ENCODE measurements at regions not wholly inside any gene's neighbourhood (a gene's known extent, or its start where the extent isn't known, plus 50 kb on each side); places are given as distances from the start of the nearest gene placed in this dataset.

DNA sequence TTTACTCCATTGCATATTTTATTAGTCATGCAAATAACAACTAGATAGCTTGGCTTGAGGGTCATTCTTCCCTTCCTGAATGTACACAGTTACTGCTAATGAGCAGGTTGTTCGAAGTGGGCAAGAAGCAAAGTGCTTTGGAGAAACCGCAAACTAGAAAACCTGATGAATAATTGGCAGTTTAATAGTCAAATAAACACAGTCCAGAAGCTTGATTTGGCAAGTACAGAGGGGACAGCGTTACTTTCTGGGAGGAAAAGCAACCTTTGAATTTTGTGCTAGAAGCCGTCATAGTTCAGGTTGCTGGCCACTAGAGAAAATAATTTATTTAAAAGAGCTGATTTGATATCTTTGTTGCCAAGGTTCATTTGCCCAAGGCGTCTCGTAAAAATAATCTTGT is 94.9 kb downstream of the MFSD1 start (continued):
- TF ChIP-seq, protein P1, sequence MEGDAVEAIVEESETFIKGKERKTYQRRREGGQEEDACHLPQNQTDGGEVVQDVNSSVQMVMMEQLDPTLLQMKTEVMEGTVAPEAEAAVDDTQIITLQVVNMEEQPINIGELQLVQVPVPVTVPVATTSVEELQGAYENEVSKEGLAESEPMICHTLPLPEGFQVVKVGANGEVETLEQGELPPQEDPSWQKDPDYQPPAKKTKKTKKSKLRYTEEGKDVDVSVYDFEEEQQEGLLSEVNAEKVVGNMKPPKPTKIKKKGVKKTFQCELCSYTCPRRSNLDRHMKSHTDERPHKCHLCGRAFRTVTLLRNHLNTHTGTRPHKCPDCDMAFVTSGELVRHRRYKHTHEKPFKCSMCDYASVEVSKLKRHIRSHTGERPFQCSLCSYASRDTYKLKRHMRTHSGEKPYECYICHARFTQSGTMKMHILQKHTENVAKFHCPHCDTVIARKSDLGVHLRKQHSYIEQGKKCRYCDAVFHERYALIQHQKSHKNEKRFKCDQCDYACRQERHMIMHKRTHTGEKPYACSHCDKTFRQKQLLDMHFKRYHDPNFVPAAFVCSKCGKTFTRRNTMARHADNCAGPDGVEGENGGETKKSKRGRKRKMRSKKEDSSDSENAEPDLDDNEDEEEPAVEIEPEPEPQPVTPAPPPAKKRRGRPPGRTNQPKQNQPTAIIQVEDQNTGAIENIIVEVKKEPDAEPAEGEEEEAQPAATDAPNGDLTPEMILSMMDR (conservative IDR thresholded peaks at IDR 0.05; ENCODE audit: low read depth in 2 of 2), result no peak
- TF ChIP-seq ZNF114 (CRISPR knock-in tag; IDR thresholded peaks at IDR 0.05) (no peak), JUNB (IDR thresholded peaks at IDR 0.05; ENCODE audit: unreplicated experiment) (no peak)

DNA sequence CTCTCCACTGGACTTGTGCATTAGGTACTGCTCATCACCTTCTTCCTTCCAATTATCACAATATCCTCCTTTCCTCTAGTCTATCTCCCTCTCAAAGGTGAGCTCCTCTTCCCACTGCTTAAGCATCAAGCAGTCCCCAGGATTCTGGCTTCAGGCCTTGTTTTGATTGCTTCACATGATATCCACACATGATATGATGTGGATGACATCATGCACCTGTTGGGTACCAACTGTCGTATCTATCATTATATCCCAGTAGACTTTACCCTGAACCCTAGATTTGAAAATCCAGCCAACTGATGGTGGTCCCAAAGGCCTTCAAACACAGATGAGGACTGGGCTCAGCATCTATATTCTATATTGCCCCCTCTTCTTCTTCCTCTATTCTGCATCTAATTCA is 104.9 kb downstream of the MFSD1 start:
- Histone ChIP-seq H3K4me1 (ENCODE audit: insufficient read depth) (peaks cover 20% of the 10 kb centered on the region; the same call in 1 of the 2 replicates), H3K9me2 (ENCODE audit: insufficient read depth) (no peaks in the 10 kb centered on the region), H3K36me3 (ENCODE audit: insufficient read depth) (no peaks in the 10 kb centered on the region), H3F3A (replicated peaks; ENCODE audit: low read depth) (no peaks in the 10 kb centered on the region), H3K4me2 (no peak overlapping the region), H3K27me3 (ENCODE audit: insufficient read depth) (no peaks in the 10 kb centered on the region), H4K20me1 (replicated peaks; ENCODE audit: insufficient read depth) (no peaks in the 10 kb centered on the region), H3K79me2 (replicated peaks; ENCODE audit: insufficient read depth) (no peaks in the 10 kb centered on the region), H3K4me3 (no peak overlapping the region), H2AFZ (no peak overlapping the region), H3K27ac (ENCODE audit: low read depth) (no peak overlapping the region)
- ATAC-seq, result no peak
- Mint-ChIP-seq H3K36me3 (ENCODE audit: low read depth) (no peaks in the 10 kb centered on the region), H3K27me3 (ENCODE audit: insufficient read depth, low read depth, poor library complexity) (no peaks in the 10 kb centered on the region), H3K4me3 (no peak overlapping the region), H3K4me1 (peaks cover 15% of the 10 kb centered on the region; the same call in 2 of the 3 replicates), H3K9me3 (no peaks in the 10 kb centered on the region), H3K27ac (no peak overlapping the region)
- no peak for DNase-seq (ENCODE audit: low spot score)
- TF ChIP-seq, protein P1 (conservative IDR thresholded peaks at IDR 0.05; ENCODE audit: low read depth in 2 of 2), result no peak
- TF ChIP-seq JUNB (IDR thresholded peaks at IDR 0.05; ENCODE audit: unreplicated experiment) (no peak), CREB1 (CRISPR knock-in tag; IDR thresholded peaks at IDR 0.05; ENCODE audit: low read depth) (no peak), EZH2 (IDR thresholded peaks at IDR 0.05; ENCODE audit: low read depth, unreplicated experiment) (no peak), NANOG (IDR thresholded peaks at IDR 0.05; ENCODE audit: borderline replicate concordance) (no peak), STAT1 (IDR thresholded peaks at IDR 0.05; ENCODE audit: unreplicated experiment) (no peak), ZNF114 (CRISPR knock-in tag; IDR thresholded peaks at IDR 0.05) (no peak), POLR2AphosphoS5 (IDR thresholded peaks at IDR 0.05; ENCODE audit: low read depth) (no peak), ZNF331 (CRISPR knock-in tag; IDR thresholded peaks at IDR 0.05; ENCODE audit: low read depth) (no peak)
- TF ChIP-seq, protein P2, sequence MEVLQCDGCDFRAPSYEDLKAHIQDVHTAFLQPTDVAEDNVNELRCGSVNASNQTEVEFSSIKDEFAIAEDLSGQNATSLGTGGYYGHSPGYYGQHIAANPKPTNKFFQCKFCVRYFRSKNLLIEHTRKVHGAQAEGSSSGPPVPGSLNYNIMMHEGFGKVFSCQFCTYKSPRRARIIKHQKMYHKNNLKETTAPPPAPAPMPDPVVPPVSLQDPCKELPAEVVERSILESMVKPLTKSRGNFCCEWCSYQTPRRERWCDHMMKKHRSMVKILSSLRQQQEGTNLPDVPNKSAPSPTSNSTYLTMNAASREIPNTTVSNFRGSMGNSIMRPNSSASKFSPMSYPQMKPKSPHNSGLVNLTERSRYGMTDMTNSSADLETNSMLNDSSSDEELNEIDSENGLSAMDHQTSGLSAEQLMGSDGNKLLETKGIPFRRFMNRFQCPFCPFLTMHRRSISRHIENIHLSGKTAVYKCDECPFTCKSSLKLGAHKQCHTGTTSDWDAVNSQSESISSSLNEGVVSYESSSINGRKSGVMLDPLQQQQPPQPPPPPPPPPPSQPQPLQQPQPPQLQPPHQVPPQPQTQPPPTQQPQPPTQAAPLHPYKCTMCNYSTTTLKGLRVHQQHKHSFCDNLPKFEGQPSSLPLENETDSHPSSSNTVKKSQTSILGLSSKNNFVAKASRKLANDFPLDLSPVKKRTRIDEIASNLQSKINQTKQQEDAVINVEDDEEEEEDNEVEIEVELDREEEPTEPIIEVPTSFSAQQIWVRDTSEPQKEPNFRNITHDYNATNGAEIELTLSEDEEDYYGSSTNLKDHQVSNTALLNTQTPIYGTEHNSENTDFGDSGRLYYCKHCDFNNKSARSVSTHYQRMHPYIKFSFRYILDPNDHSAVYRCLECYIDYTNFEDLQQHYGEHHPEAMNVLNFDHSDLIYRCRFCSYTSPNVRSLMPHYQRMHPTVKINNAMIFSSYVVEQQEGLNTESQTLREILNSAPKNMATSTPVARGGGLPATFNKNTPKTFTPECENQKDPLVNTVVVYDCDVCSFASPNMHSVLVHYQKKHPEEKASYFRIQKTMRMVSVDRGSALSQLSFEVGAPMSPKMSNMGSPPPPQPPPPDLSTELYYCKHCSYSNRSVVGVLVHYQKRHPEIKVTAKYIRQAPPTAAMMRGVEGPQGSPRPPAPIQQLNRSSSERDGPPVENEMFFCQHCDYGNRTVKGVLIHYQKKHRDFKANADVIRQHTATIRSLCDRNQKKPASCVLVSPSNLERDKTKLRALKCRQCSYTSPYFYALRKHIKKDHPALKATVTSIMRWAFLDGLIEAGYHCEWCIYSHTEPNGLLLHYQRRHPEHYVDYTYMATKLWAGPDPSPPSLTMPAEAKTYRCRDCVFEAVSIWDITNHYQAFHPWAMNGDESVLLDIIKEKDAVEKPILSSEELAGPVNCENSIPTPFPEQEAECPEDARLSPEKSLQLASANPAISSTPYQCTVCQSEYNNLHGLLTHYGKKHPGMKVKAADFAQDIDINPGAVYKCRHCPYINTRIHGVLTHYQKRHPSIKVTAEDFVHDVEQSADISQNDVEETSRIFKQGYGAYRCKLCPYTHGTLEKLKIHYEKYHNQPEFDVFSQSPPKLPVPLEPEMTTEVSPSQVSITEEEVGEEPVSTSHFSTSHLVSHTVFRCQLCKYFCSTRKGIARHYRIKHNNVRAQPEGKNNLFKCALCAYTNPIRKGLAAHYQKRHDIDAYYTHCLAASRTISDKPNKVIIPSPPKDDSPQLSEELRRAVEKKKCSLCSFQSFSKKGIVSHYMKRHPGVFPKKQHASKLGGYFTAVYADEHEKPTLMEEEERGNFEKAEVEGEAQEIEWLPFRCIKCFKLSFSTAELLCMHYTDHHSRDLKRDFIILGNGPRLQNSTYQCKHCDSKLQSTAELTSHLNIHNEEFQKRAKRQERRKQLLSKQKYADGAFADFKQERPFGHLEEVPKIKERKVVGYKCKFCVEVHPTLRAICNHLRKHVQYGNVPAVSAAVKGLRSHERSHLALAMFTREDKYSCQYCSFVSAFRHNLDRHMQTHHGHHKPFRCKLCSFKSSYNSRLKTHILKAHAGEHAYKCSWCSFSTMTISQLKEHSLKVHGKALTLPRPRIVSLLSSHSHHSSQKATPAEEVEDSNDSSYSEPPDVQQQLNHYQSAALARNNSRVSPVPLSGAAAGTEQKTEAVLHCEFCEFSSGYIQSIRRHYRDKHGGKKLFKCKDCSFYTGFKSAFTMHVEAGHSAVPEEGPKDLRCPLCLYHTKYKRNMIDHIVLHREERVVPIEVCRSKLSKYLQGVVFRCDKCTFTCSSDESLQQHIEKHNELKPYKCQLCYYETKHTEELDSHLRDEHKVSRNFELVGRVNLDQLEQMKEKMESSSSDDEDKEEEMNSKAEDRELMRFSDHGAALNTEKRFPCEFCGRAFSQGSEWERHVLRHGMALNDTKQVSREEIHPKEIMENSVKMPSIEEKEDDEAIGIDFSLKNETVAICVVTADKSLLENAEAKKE (CRISPR knock-in tag; IDR thresholded peaks at IDR 0.05), result no peak
- TF ChIP-seq, protein P3, sequence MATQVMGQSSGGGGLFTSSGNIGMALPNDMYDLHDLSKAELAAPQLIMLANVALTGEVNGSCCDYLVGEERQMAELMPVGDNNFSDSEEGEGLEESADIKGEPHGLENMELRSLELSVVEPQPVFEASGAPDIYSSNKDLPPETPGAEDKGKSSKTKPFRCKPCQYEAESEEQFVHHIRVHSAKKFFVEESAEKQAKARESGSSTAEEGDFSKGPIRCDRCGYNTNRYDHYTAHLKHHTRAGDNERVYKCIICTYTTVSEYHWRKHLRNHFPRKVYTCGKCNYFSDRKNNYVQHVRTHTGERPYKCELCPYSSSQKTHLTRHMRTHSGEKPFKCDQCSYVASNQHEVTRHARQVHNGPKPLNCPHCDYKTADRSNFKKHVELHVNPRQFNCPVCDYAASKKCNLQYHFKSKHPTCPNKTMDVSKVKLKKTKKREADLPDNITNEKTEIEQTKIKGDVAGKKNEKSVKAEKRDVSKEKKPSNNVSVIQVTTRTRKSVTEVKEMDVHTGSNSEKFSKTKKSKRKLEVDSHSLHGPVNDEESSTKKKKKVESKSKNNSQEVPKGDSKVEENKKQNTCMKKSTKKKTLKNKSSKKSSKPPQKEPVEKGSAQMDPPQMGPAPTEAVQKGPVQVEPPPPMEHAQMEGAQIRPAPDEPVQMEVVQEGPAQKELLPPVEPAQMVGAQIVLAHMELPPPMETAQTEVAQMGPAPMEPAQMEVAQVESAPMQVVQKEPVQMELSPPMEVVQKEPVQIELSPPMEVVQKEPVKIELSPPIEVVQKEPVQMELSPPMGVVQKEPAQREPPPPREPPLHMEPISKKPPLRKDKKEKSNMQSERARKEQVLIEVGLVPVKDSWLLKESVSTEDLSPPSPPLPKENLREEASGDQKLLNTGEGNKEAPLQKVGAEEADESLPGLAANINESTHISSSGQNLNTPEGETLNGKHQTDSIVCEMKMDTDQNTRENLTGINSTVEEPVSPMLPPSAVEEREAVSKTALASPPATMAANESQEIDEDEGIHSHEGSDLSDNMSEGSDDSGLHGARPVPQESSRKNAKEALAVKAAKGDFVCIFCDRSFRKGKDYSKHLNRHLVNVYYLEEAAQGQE (IDR thresholded peaks at IDR 0.05; ENCODE audit: unreplicated experiment), result no peak
